Esophagus mucosa (tissue), 1 donor: ENCODE measurements at regions not wholly inside any gene's neighbourhood (a gene's known extent, or its start where the extent isn't known, plus 50 kb on each side); places are given as distances from the start of the nearest gene placed in this dataset.
A peak's percentile ranks its signal among the peaks of the same experiment; 100 is the strongest.

Experiments used
- ATAC-seq: fragments of 200-7000 bp; cut with Tn5 transposase; one replicate; pipeline ENCODE4 v1.9.1; 2020
- donor health status: DM: yes; HTN: yes; CAD: no.

DNA sequence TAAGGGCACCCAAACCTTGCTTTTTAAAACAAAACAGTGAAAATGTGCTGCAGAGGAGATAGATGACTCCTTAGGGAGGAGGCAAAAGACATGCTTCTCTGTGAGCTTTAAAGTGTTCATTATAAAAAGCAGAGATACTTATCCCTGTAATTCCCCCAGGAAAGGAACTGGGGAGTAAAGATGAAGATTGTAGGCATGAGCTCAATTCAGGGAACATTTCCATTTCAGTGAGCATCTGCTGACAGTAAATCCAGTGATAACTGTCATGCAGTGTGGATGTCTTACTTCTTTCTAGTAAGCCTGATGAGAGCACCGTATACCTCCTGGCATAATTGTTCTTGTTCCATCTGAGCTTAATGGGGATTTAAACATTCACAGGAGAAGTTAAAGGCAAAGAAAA, 1296.5 kb downstream of the MRPL39 start:
- ATAC-seq = no peak

- no peak for ATAC-seq
These were observed 1299.1 kb downstream of the MRPL39 start for GRCh38 chr21:24308183-24308582.

DNA sequence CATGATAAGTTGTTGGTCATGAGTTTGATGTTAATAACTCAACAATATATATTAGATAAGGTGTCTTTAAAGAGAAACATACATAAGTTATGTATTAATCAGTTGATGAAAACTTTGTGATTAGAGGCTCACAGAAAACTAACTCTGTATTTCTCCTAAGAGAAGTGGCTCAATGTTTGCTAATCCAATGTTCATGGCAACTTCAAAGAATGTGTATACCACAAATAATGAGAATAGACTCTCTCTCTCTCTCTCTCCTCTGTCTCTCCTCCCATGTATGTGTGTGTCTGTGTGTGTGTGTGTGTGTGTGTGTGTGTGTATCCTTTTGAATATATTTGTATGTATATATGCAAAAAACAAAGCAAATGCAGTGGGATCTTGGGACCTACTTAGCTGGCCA, 1304.9 kb downstream of the MRPL39 start:
- ATAC-seq = no peak

- no peak for ATAC-seq
These were observed 1309.2 kb downstream of the MRPL39 start for GRCh38 chr21:24298040-24298439.

DNA sequence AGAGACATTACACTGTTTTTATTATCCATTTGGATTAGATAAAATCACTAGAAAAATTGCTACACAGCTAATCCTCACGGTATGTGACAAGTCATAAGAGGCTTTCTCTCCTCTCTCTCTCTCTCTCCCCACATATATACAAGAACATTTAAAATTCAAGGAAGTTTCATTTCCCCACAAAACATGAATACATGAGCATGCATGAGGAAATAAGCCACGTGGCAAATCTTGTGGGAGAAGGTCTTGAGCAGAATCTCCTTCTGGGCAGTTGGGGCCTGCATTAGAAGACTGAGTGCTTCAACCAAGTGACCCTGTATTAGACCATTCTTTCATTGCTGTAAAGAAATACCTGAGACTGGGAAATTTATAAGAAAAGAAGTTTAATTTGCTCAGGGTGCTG, 1313.1 kb downstream of the MRPL39 start:
- ATAC-seq = no peak

DNA sequence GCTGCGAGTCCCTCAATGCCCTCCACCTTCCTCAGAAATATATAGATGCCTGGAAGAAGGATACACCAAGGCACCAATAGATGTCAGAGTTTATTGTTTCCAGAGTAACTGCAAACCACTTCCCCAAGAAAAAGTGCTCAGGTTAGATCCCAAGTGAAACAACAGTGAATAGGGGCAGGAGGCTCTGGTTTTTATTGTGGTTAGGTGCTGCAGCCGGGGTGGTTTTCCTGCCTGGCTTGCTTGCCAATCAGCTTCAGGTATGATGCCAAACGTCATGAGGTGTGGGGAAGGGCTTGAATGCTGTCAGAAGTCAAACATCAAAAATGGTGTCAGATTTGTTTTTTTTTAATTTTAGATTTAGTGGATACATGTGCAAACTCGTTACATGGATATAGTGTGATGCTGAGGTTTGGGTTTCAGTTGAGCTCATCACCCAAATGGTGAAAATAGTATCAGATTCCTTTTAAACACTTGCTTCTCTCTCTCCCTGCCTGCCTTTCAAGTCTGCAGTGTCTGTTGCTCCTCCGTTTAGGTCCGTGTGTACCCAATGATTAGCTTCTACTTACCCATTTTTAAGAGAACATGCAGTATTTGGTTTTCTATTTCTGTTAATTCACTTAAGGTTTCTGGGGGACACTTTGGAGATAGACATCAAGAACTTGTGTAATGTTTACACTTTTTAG, 1317.0 kb downstream of the MRPL39 start:
- no peak for ATAC-seq

- no peak for ATAC-seq
These were observed 1317.7 kb downstream of the MRPL39 start for GRCh38 chr21:24289539-24289938.

- no peak for ATAC-seq
These were observed 1326.7 kb downstream of the MRPL39 start for GRCh38 chr21:24280596-24280995.

DNA sequence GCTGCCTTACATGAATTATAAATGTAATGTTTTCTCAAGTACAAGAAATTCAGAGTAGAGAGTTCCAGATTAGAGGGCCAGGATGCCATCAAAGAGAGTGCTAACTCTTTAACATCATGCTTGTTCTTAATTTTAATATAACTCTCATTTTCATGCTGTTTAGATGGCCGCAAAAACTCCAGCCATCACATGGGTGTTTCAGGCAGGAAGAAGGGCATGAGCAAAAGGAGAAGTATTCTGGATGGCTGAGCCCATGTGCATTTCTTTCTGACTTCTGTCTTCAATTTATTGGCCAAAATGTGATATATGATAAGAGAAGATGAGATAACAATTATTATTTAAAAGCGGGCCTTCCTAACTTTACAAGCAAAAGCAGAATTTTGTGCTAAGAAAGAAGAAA, 1328.6 kb downstream of the MRPL39 start:
- no peak for ATAC-seq

DNA sequence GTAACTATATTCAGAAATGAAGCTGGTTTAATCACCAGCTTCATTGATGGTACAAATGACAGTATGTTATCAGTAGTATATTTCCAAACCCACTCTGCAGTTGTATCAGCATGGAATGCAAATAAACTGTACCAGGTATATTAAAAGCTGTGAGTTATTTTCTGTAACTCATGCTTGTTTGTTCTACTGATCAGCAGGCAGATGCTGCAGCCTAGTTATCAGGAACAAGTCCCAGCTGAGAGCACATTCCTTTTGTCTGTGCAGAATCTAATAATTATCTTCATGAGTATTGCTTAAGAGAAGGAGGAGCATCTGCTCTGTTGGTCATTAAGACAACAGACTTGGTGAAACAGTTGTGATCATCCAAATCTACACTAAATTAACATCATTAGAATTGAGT, 1331.1 kb downstream of the MRPL39 start:
- ATAC-seq = no peak

- ATAC-seq = no peak
These were observed 1331.7 kb downstream of the MRPL39 start for GRCh38 chr21:24275616-24276015.

GRCh38 chr21:24272521-24272938, 1334.8 kb downstream of the MRPL39 start:
- ATAC-seq = no peak

DNA sequence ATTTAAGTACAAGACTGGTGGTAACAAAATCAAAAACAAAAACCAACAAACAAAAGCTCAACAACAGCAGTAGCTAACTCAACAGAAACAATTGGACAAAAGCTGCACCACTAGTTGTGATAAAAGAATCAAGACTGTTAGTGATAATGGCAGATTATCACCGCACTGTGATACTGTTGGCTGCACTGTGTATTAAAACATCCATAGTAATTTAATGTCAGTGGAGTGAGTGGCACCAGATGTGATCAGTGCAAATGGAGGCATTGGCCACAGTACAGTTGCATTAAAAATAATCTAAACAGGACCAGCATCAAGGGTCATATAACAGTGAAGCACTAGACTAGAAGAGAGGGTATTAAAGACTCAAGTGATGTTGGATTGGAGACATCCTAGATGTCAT, 1341.3 kb downstream of the MRPL39 start:
- no peak for ATAC-seq

- ATAC-seq = no peak
These were observed 1346.5 kb downstream of the MRPL39 start for GRCh38 chr21:24260751-24261150.

DNA sequence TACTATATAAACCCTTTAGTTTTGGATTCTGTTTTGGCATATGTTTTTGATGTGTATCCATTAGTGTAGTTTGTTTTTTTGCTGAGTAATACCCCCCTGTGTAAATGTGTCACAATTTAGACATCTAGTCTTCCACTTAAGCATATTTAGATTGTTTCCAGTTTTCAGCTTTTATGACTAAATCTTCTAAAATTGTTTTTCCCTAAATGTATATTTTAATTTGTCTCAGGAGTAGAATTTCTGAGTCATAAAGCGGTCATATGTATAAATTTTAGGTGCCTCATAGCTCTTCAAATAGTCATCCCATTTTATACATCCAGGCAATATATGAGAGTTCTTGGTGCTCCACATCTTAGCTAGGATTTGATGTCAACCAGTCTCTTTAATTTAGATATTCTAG, 1348.0 kb downstream of the MRPL39 start:
- ATAC-seq = no peak

DNA sequence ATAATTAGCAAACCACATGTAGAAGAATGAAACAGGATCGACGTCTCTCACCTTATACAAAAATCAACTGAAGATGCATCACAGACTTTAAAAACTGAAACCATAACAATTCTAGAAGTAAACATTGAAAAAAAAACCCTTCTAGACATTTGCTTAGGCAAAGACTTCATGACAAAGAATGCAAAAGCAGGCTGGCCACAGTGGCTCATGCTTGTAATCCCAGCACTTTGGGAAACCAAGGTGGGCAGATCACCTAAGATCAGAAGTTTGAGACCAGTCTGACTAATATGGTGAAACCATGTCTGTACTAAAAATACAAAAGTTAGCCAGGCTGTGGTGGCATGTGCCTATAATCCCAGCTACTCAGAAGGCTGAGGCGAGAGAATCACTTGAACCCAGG, 1351.7 kb downstream of the MRPL39 start:
- no peak for ATAC-seq

GRCh38 chr21:24225431-24225830, 1381.8 kb downstream of the MRPL39 start:
- ATAC-seq = no peak

DNA sequence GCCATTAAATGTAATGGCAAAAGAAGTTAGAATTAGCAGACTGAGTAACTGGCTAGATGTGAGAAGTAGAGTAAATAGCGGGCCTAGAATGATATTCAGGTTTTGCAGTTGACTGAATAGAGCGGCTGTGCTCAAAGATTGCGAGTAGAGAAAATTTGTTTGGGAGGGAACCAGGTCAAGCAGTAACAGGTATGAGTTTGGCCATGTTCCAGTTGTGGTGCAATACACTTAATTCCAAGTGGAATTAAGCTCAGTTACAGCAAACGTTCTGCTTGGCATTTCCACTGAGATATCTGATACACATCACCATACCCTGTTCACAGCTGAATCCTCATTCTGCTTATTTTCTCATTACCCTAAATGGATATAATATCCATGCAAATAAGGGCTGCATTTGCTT, 1382.9 kb downstream of the MRPL39 start:
- ATAC-seq = peak; percentile 18

DNA sequence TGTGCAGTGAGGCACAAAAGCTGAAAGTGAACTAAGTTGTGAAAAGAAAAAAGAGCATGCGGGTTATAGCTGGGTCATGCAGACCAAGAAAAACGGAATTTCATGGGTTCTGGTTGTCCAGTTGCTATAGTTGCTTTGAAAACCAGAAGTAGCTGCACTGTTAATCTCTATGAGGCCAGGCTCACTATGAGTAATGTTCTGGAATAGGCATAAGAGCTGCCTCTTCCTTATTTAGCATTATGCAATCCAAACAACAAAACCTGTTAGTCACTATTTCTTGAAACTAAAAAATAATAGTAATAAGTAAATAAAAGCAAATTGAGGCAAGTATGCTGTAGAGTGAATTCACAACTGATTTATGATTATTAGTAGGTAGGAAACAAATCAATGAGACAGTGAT, 1383.7 kb downstream of the MRPL39 start:
- no peak for ATAC-seq

GRCh38 chr21:24222676-24223075, 1384.6 kb downstream of the MRPL39 start:
- ATAC-seq = no peak

DNA sequence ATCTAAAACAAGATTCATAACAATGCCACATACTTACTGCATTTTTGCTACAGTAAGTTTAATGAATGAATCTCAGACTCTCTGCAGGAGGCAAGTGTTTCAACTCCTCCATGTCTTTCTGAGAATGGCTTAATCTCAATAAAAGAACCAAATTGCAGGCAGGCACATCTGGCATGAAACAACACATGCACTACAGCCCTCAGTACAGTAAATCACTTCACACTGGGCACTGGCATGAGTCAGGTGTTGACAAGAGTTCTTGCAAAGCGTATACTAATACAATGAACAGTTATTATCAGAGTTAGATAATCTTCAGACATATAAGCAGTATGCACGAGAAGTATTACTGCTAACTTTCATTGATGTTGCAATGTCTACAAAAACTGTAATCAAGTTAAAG, 1386.8 kb downstream of the MRPL39 start:
- no peak for ATAC-seq

DNA sequence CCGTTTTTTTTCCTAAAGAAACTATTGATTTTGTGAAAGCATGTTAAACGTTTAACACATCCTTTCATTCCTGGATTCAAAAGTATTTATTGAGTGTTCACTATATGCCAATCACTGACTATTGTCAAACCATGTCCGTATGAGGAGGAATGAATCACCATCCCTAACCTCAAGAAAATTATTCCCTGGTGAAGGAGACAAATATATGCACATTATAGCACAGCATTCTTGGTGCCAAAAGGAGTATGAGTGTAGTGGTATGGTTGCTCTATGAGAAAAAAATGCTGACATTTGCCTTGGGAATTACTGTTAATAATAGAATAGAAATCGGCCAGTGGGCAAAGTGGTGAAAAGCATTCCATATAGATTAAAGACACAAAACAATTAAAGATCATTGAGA, 1390.1 kb downstream of the MRPL39 start:
- no peak for ATAC-seq

DNA sequence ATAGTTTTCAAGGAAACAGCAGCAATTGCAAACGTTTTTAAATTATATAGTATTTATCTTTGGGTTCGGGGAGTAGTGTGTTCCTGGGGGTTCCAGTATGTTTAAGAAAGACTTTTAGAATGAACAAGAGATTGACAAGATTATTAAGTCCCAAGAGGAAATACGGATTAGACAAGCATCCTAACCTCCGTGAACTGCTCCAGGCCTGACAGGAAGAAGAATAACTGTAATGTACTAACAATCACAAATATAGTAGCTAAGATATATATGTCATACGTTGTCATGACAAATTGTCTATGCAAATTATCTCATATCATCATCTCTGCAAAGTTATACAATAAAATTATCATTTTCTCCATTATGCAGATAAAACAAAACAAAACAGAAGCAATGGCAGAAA, 1397.2 kb downstream of the MRPL39 start:
- no peak for ATAC-seq

DNA sequence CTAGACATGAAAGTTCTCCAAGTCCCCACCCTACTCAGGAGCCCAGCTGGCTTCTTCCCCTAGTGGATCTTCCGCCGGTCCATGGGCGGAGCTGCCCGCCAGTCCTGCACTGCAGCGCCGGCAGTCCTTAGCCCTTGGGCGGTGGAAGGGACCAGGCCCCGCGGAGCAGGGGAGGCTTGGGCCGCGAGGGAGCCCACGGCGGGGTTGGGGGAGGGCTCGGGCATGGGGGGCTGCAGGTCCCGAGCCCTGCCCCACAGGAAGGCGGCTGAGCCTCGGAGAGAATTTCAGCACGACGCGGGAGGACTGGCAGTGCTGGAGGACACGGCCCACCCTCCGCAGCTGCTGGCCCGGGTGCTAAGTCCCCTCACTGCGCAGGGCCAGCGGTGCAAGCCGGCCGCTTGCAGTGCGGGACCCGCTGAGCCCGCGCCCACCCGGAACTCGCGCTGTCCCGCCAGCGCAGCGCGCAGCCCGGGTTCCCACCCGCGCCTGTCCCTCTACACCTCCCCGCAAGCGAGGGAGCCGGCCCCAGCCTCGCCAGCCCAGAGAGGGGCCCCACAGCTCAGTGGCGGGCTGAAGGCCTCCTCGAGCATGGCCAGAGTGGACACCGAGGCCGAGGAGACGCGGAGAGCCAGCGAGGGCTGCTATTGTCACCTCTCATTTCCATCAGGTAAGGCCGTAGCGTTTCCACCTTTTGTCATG, 1398.6 kb downstream of the MRPL39 start:
- ATAC-seq = peak; percentile 28

DNA sequence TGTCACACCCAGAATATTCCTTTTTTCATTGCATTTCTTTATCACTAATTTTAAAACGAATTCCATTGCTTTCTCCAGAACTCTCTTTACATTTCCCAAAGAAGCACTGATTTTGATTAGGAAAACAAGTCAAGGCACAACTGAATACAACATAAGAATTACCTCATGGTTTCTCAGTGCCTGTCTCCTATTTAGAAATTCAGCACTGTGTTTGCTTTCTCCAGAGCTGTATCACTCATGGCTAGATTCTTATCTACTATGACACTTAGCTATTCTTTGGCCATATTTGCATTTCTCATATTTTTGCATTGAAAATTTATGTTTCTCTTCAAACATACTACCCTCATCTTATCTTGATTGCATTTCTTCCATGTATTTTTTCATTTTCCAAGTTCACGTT, 1402.0 kb downstream of the MRPL39 start:
- no peak for ATAC-seq
